Right lobe of liver (tissue), 6 donors: ENCODE measurements at regions not wholly inside any gene's neighbourhood (a gene's known extent, or its start where the extent isn't known, plus 50 kb on each side); places are given as distances from the start of the nearest gene placed in this dataset.

ENCODE experiments used
- ATAC-seq, 4 donors: fragments of 200-7000 bp; cut with Tn5 transposase; one replicate each; pipeline ENCODE4 v1.9.1; 2020; ENCODE audit warnings: mild to moderate bottlenecking in 4 of 4, moderate library complexity in 4 of 4
- DNase-seq, 3 donors: peaks; one replicate each; pipeline ENCODE4 v3.0.0-alpha.2; 2020
- H3K27ac ChIP-seq, 3 donors: fragments of 200-600 bp; one replicate each; pipeline ENCODE4 v1.8.0; 2022
- H3K27me3 ChIP-seq, 2 donors: fragments of 200-600 bp; one replicate each; pipeline ENCODE4 v1.8.0; 2022
- H3K36me3 ChIP-seq, 4 donors: fragments of 200-600 bp; sonication (generic) in 1 of 4; one replicate each; pipeline versions ENCODE4 v1.5.1 to v1.8.0; 2017 to 2022; ENCODE audit warnings: control low read depth in 1 of 4
- H3K4me1 ChIP-seq, 4 donors: fragments of 200-600 bp; sonication (generic) in 1 of 4; one replicate each; pipeline versions ENCODE4 v1.5.1 to v1.8.0; 2017 to 2022; ENCODE audit warnings: control low read depth in 1 of 4
- H3K4me3 ChIP-seq, 3 donors: fragments of 200-600 bp; one replicate each; pipeline ENCODE4 v1.8.0; 2022
- H3K9me3 ChIP-seq, 4 donors: fragments of 200-600 bp; sonication (generic) in 1 of 4; one replicate each; pipeline versions ENCODE4 v1.5.1 to v1.8.0; 2017 to 2022; ENCODE audit warnings: control low read depth in 1 of 4
- POLR2A ChIP-seq: fragments of 450-650 bp; IDR thresholded peaks from one replicate; pipeline ENCODE4 v1.6.1; 2017; ENCODE audit warnings: antibody characterized with exemption, mild to moderate bottlenecking
- WGBS: methylation state at CpG from one replicate; pipeline ENCODE4 v1.1.6; 2018; ENCODE audit warnings: low coverage, low lambda C conversion rate; ENCODE audit not compliant: insufficient coverage; ENCODE audit errors: missing lambda C conversion rate; 5-methylcytosine and 5-hydroxymethylcytosine counted together
- intact Hi-C, 2 donors: fragments of 100-400 bp; cut with DNase I; formaldehyde crosslinking; loops; one replicate each; pipeline versions ENCODE4 v1.11.2 to v1.14.1; 2022
- TF ChIP-seq, protein P1 (sequence below), 4 donors: fragments of 200-600 bp in 3 of 4; fragments of 450-650 bp in 1 of 4; IDR thresholded peaks; one replicate each; pipeline versions ENCODE4 v1.5.1 to v1.8.0; 2016 to 2022; ENCODE audit warnings: antibody characterized with exemption in 4 of 4, mild to moderate bottlenecking in 2 of 4
- donor health status: DM: no; HTN: yes; CAD: no.
- donor health status: DM: no; HTN: no; CAD: no.
- donor health status: DM: no; HTN: no; CAD: no.
- donor health status: DM: no; HTN: yes; CAD: no.
- donor health status: DM: no; HTN: yes; CAD: no.

DNA sequence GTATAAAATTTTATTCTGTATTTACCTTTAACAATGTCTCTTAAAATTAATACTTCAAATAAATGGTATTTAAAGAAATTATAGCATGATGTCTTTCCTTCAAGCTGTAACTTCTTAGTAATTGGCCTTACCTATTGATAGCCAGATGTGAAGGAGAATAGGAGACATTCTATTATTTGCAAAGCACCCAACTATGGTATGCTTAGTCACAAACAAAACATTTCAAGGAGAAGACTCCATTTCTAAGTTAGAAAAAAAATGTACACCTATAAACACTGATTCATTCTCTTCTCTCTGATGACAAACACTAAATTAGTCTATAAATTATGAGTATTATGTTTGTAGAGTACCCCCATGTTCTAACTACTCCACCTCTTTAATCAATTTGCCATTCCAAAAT lies 66.4 kb downstream of the NKX6-1 start:
- DNase-seq = no peak
- no peaks in the 10 kb centered on the region for H3K27me3 ChIP-seq
- ATAC-seq = no peak
- no peaks in the 10 kb centered on the region for H3K4me1 ChIP-seq
- no peak overlapping the region for H3K27ac ChIP-seq
- H3K4me3 ChIP-seq = no peak overlapping the region
- no peaks in the 10 kb centered on the region for H3K36me3 ChIP-seq
- intact Hi-C loops = no loop called here
- H3K9me3 ChIP-seq = no peaks in the 10 kb centered on the region
- no peak for TF ChIP-seq POLR2A
- TF ChIP-seq, protein P1, sequence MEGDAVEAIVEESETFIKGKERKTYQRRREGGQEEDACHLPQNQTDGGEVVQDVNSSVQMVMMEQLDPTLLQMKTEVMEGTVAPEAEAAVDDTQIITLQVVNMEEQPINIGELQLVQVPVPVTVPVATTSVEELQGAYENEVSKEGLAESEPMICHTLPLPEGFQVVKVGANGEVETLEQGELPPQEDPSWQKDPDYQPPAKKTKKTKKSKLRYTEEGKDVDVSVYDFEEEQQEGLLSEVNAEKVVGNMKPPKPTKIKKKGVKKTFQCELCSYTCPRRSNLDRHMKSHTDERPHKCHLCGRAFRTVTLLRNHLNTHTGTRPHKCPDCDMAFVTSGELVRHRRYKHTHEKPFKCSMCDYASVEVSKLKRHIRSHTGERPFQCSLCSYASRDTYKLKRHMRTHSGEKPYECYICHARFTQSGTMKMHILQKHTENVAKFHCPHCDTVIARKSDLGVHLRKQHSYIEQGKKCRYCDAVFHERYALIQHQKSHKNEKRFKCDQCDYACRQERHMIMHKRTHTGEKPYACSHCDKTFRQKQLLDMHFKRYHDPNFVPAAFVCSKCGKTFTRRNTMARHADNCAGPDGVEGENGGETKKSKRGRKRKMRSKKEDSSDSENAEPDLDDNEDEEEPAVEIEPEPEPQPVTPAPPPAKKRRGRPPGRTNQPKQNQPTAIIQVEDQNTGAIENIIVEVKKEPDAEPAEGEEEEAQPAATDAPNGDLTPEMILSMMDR (IDR thresholded peaks at IDR 0.05) = no peak

DNA sequence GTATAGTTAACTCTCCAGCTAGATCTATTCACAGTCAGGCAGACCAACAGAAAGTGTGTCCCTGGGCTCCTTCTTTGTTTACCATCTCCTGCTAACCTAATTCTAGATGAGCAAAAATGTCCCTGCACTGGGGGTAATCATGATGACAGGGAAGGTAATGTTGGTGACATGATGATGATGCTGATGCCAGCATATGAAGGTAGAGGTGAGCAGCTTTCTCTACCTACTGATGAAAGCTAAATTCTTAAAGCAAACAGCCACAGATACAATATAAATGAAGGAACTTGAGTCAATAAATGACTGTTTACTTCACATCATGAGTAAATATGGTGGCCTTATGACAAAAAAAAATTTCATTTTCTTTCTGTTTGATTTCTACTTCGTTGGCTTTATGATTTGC lies 78.5 kb downstream of the NKX6-1 start:
- Histone ChIP-seq H3K9me3 (no peaks in the 10 kb centered on the region), H3K4me3 (no peak overlapping the region), H3K27me3 (no peaks in the 10 kb centered on the region), H3K36me3 (no peaks in the 10 kb centered on the region), H3K4me1 (no peaks in the 10 kb centered on the region), H3K27ac (no peak overlapping the region)
- intact Hi-C loops = no loop called here
- no peak for TF ChIP-seq POLR2A
- TF ChIP-seq, protein P1 (IDR thresholded peaks at IDR 0.05) = no peak
- no peak for DNase-seq
- WGBS = 13% methylated on average over 1 of the region's 1 CpG
- no peak for ATAC-seq

DNA sequence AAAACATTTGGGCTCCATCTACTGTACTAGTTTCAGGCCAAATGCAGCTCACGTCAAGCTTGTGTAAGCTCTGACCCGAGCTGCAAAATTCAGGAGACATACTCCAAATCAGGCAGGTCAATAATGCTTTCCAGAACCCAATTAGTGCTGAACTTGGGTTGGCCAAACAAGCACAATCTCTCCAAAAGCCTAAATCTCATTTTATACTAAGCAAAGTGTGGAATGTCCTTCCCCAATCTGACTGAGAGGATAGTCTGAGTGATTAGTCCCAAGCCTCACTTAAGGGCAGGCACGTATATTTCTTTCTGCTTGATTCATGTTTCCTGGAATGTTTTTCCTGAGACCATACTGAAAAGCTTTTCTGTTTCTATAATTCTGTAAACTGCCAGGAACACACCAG lies 79.9 kb downstream of the NKX6-1 start:
- intact Hi-C loops = no loop called here
- no peak for DNase-seq
- TF ChIP-seq POLR2A = no peak
- TF ChIP-seq, protein P1 (IDR thresholded peaks at IDR 0.05) = no peak
- H3K27me3 ChIP-seq = no peaks in the 10 kb centered on the region
- no peaks in the 10 kb centered on the region for H3K4me1 ChIP-seq
- no peak for ATAC-seq
- 26% methylated on average over 3 of the region's 3 CpGs for WGBS
- H3K9me3 ChIP-seq = no peaks in the 10 kb centered on the region
- no peaks in the 10 kb centered on the region for H3K36me3 ChIP-seq
- H3K4me3 ChIP-seq = no peak overlapping the region
- no peak overlapping the region for H3K27ac ChIP-seq

DNA sequence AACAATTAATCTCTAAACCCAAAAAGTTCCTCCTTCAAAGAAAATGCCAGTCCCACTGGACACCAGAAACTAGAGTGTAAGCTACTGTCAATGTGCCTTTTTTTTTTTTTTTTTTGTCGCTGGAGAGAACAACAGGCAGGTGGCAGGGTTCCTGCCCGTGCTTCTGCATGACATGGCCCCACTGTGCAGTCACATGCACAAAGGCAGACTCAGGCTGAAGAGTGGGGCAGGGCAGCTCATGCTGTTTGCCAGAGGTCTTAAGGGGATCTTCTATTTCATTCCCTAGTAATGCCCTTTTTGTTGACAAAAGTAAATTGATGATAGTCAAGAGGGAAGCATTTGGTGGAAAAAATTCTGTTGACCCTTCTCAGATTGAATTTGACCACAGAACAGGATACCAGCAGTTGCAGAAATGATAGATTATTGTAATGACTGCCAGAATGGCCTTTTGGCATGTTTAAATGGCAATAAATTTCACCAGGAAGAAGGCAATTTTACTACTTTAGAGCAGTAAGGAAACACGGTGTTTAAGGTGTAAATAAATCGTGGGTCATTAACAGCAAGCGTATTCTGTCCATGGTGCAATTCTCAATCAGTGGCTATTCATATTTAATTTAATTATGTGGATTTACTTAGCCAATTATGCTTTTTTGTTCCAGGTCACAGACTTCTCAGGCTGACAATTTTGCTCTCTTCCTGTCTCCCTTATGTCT lies 80.9 kb downstream of the NKX6-1 start:
- ATAC-seq = no peak

More for the DNA sequence above, 80.9 kb downstream of the NKX6-1 start:
- no peak overlapping the region for H3K27ac ChIP-seq
- intact Hi-C loops = no loop called here
- H3K9me3 ChIP-seq = no peaks in the 10 kb centered on the region
- no peaks in the 10 kb centered on the region for H3K36me3 ChIP-seq
- no peaks in the 10 kb centered on the region for H3K4me1 ChIP-seq
- TF ChIP-seq, protein P1 (IDR thresholded peaks at IDR 0.05) = no peak
- TF ChIP-seq POLR2A = no peak
- 32% methylated on average over 5 of the region's 5 CpGs for whole genome bisulfite sequencing
- DNase-seq = no peak
- H3K27me3 ChIP-seq = no peaks in the 10 kb centered on the region
- H3K4me3 ChIP-seq = no peak overlapping the region
